ENCODE measurements at regions not wholly inside any gene's neighbourhood (a gene's known extent, or its start where the extent isn't known, plus 50 kb on each side); places are given as distances from the start of the nearest gene placed in this dataset.
"Not testable (repeated sequence)": the region's sequence is repeated elsewhere in the genome, so short reads cannot be mapped to it uniquely, and the experiment has no call there.

DNA sequence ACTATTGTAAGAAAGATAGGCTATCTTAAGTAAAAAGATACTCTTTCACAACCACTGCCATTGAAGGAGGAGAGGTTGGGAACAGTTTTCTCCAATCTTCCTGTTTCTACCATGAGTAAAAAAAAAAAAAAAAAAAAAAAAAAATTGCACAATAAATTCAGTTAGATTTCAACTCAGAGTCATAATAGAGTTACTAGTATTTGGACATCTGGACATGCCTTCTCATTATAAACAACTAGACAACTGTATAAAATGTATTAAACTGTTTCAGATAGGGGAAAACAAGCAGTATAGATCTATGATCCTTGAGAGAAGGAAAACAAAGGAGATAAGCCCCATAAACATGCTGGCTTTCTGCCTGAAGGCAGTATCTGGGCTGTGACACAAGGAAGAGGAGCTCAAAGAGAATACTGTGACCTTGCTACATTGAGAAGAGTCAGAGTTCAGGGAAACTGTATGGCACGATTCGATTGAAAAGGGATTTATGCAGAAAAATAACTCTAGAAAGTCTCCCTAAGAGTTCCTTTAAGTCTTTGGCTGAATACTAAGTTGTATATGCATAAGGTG, 249.2 kb upstream of the POU5F2 start:
- Histone ChIP-seq H3K27me3 (no peaks in the 10 kb centered on the region), H3K36me3 (no peaks in the 10 kb centered on the region), H3K27ac (no peak overlapping the region), H3K4me1 (no peaks in the 10 kb centered on the region), H3K4me3 (no peak overlapping the region), H3K9me3 (no peaks in the 10 kb centered on the region)
- intact Hi-C loops (cut with DNase I; ENCODE audit: low total_unique reads): no loop called here
- no peak for DNase-seq (ENCODE audit: low spot score in 2 of 2)
- no peak for TF ChIP-seq POLR2AphosphoS5 (IDR thresholded peaks at IDR 0.05)
- TF ChIP-seq, protein P1, sequence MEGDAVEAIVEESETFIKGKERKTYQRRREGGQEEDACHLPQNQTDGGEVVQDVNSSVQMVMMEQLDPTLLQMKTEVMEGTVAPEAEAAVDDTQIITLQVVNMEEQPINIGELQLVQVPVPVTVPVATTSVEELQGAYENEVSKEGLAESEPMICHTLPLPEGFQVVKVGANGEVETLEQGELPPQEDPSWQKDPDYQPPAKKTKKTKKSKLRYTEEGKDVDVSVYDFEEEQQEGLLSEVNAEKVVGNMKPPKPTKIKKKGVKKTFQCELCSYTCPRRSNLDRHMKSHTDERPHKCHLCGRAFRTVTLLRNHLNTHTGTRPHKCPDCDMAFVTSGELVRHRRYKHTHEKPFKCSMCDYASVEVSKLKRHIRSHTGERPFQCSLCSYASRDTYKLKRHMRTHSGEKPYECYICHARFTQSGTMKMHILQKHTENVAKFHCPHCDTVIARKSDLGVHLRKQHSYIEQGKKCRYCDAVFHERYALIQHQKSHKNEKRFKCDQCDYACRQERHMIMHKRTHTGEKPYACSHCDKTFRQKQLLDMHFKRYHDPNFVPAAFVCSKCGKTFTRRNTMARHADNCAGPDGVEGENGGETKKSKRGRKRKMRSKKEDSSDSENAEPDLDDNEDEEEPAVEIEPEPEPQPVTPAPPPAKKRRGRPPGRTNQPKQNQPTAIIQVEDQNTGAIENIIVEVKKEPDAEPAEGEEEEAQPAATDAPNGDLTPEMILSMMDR (IDR thresholded peaks at IDR 0.05): no peak
- no peak for TF ChIP-seq POLR2A (IDR thresholded peaks at IDR 0.05)

DNA sequence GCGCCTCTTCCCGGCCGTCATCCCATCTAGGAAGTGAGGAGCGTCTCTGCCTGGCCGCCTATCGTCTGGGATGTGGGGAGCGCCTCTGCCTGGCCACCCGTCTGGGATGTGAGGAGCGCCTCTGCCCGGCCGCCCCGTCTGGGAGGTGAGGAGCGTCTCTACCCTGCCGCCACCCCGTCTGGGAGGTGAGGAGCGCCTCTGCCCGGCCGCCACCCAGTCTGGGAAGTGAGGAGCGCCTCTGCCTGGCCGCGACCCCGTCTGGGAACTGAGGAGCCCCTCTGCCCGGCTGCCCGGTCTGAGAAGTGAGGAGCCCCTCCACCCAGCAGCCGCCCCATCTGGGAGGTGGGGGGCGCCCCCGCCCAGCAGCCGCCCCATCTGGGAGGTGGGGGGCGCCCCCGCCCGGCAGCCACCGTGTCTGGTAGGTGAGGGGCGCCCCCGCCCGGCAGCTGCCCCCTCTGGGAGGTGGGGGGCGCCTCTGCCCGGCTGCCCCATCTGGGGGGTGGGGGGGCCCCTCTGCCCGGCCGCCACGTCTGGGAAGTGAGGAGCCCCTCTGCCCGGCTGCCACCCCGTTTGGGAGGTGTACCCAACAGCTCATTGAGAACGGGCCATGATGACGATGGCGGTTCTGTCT, 244.7 kb upstream of the POU5F2 start:
- H3K4me3 ChIP-seq; DNase-seq (ENCODE audit: low spot score in 2 of 2); H3K27me3 ChIP-seq; H3K27ac ChIP-seq; H3K4me1 ChIP-seq; intact Hi-C loops (cut with DNase I; ENCODE audit: low total_unique reads); H3K36me3 ChIP-seq; H3K9me3 ChIP-seq: not testable (repeated sequence)

- Histone ChIP-seq H3K4me3 (no peak overlapping the region), H3K27ac (no peak overlapping the region), H3K27me3 (no peaks in the 10 kb centered on the region), H3K36me3 (no peaks in the 10 kb centered on the region), H3K4me1 (no peaks in the 10 kb centered on the region), H3K9me3 (peaks cover 22 to 51% of the 10 kb centered on the region in 2 donors)
- intact Hi-C loops (cut with DNase I; ENCODE audit: low total_unique reads): no loop called here
- DNase-seq (ENCODE audit: low spot score in 2 of 2): no peak
- TF ChIP-seq POLR2A (IDR thresholded peaks at IDR 0.05) (no peak), POLR2AphosphoS5 (IDR thresholded peaks at IDR 0.05) (no peak)
- TF ChIP-seq, protein P1 (IDR thresholded peaks at IDR 0.05): no peak
These were observed 236.8 kb upstream of the POU5F2 start for GRCh38 chr5:93978222-93978621.

DNA sequence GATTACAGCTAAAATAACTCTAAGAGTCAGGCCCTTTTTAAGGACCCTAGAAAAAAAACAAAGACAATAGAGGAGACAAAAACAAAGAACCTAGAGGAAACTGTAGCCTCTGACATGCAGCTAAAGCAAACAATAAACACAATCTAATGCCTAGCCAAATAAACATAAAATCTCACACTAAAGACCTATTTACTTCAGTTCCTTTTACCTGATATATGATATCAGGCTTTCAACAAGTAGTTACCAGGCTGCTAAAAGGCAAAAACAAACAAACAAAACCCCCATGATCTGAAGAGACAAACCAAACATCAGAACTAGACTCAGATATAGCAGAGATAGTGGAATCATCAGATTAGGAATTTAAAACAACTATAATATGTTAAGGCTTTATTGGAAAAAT, 226.5 kb upstream of the POU5F2 start:
- H3K4me3 ChIP-seq: no peak overlapping the region

GRCh38 chr5:93964421-93964820, 223.0 kb upstream of the POU5F2 start:
- Histone ChIP-seq H3K4me3 (no peak overlapping the region), H3K36me3 (no peaks in the 10 kb centered on the region), H3K27me3 (no peaks in the 10 kb centered on the region), H3K9me3 (no peaks in the 10 kb centered on the region), H3K4me1 (no peaks in the 10 kb centered on the region), H3K27ac (no peak overlapping the region)
- DNase-seq (ENCODE audit: low spot score in 2 of 2): no peak
- intact Hi-C loops (cut with DNase I; ENCODE audit: low total_unique reads): no loop called here
- TF ChIP-seq, protein P1 (IDR thresholded peaks at IDR 0.05): no peak
- TF ChIP-seq POLR2AphosphoS5 (IDR thresholded peaks at IDR 0.05) (no peak), POLR2A (IDR thresholded peaks at IDR 0.05) (no peak)

More for the DNA sequence above, 226.5 kb upstream of the POU5F2 start:
- H3K27ac ChIP-seq: no peak overlapping the region
- intact Hi-C loops (cut with DNase I; ENCODE audit: low total_unique reads): no loop called here
- TF ChIP-seq POLR2AphosphoS5 (IDR thresholded peaks at IDR 0.05) (no peak), POLR2A (IDR thresholded peaks at IDR 0.05) (no peak)
- TF ChIP-seq, protein P1 (IDR thresholded peaks at IDR 0.05): no peak
- no peaks in the 10 kb centered on the region for H3K4me1 ChIP-seq
- no peaks in the 10 kb centered on the region for H3K36me3 ChIP-seq
- H3K27me3 ChIP-seq: no peaks in the 10 kb centered on the region
- H3K9me3 ChIP-seq: no peaks in the 10 kb centered on the region
- DNase-seq (ENCODE audit: low spot score in 2 of 2): no peak
